Breast epithelium (tissue), 3 donors: ENCODE measurements at regions not wholly inside any gene's neighbourhood (a gene's known extent, or its start where the extent isn't known, plus 50 kb on each side); places are given as distances from the start of the nearest gene placed in this dataset.

Source experiments
- POLR2AphosphoS5 ChIP-seq, 3 donors: sonication (generic); formaldehyde crosslinking; IDR thresholded peaks; one replicate each; pipeline ENCODE4 v1.6.1; 2017; ENCODE audit warnings: antibody characterized with exemption in 3 of 3
- TF ChIP-seq, protein P1 (sequence below), 3 donors: fragments of 450-650 bp; IDR thresholded peaks; one replicate each; pipeline ENCODE4 v1.5.1; 2016 to 2017; ENCODE audit warnings: antibody characterized with exemption in 3 of 3, mild to moderate bottlenecking in 3 of 3, moderate library complexity in 3 of 3

GRCh38 chr9:107838766-107839165, 349.2 kb upstream of the KLF4 start:
- TF ChIP-seq, protein P1, sequence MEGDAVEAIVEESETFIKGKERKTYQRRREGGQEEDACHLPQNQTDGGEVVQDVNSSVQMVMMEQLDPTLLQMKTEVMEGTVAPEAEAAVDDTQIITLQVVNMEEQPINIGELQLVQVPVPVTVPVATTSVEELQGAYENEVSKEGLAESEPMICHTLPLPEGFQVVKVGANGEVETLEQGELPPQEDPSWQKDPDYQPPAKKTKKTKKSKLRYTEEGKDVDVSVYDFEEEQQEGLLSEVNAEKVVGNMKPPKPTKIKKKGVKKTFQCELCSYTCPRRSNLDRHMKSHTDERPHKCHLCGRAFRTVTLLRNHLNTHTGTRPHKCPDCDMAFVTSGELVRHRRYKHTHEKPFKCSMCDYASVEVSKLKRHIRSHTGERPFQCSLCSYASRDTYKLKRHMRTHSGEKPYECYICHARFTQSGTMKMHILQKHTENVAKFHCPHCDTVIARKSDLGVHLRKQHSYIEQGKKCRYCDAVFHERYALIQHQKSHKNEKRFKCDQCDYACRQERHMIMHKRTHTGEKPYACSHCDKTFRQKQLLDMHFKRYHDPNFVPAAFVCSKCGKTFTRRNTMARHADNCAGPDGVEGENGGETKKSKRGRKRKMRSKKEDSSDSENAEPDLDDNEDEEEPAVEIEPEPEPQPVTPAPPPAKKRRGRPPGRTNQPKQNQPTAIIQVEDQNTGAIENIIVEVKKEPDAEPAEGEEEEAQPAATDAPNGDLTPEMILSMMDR (IDR thresholded peaks at IDR 0.05), result no peak
- TF ChIP-seq POLR2AphosphoS5 (IDR thresholded peaks at IDR 0.05), result no peak
